GM12872 (cell line): ENCODE measurements at regions not wholly inside any gene's neighbourhood (a gene's known extent, or its start where the extent isn't known, plus 50 kb on each side); places are given as distances from the start of the nearest gene placed in this dataset.

ENCODE experiments used
- TF ChIP-seq, protein P1 (sequence below): IDR thresholded peaks from 3 replicates; pipeline ENCODE4 v1.5.1; 2011; ENCODE audit warnings: low read depth, mild to moderate bottlenecking, low read length, moderate library complexity; ENCODE audit not compliant: insufficient read depth

GRCh38 chrX:143800150-143800549 lies 79.6 kb upstream of the SPANXN2 start:
- TF ChIP-seq, protein P1, sequence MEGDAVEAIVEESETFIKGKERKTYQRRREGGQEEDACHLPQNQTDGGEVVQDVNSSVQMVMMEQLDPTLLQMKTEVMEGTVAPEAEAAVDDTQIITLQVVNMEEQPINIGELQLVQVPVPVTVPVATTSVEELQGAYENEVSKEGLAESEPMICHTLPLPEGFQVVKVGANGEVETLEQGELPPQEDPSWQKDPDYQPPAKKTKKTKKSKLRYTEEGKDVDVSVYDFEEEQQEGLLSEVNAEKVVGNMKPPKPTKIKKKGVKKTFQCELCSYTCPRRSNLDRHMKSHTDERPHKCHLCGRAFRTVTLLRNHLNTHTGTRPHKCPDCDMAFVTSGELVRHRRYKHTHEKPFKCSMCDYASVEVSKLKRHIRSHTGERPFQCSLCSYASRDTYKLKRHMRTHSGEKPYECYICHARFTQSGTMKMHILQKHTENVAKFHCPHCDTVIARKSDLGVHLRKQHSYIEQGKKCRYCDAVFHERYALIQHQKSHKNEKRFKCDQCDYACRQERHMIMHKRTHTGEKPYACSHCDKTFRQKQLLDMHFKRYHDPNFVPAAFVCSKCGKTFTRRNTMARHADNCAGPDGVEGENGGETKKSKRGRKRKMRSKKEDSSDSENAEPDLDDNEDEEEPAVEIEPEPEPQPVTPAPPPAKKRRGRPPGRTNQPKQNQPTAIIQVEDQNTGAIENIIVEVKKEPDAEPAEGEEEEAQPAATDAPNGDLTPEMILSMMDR: no peak

- TF ChIP-seq, protein P1: 0 out of 3 replicates have a peak, but pooled peaks have one; percentile 2
Observed at GRCh38 chrX:143788265-143788664, 67.7 kb upstream of the SPANXN2 start.

DNA sequence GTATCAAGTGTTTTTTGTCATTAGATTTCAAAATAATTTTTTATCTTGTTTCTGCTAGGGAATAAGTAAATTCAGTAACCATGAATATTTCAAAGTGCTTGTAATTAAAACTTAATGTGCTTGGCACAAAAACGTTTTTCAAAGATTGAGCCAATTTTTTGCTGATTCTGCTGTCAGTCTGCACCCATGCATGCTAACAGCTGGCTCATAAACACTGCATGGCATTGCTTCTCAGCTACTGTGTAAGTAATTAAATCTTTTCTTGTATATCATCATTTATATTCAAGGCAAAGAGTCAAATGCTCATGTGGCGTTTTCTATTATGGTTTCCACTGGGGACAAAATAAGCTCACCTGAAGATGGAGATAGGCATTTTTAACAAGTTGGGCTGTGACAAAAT lies 66.8 kb upstream of the SPANXN2 start:
- TF ChIP-seq, protein P1: no peak

DNA sequence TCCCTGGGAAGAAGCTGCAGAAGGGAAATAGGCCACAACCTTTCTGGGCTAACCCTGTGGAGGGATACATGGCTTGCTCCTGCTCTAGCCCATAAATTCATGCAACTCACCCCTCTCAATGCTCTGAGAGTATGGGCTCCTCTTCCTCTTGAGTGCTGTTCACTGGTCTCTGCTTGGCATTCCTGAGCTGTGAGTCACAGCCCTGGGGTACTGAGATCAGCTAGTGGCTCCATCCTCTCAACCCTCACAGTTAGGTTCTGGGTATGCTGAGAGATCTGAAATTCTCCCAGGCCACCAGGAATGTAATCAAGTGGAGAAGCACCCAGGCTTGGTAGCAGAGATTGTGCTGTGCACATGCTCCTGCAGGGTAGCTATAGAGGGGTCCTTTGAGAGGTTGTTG lies 60.6 kb upstream of the SPANXN2 start:
- TF ChIP-seq, protein P1: no peak
